Activated B cell treated with CpG ODN at 0.5 μM for 24 hours (primary cell): ENCODE measurements at regions not wholly inside any gene's neighbourhood (a gene's known extent, or its start where the extent isn't known, plus 50 kb on each side); places are given as distances from the start of the nearest gene placed in this dataset.

Experiments
- ATAC-seq: fragments of 200-7000 bp; cut with Tn5 transposase; one replicate; pipeline ENCODE4 v1.10.0; 2021; ENCODE audit warnings: low read depth, mild to moderate bottlenecking, moderate library complexity
- CTCF ChIA-PET: fragments of 350-600 bp; sonication (Branson Sonifier 250); formaldehyde crosslinking; loops from one replicate; lab custom pipeline; 2021; ENCODE audit warnings: antibody characterized with exemption; lab: Charles Lee
- POLR2A ChIA-PET: fragments of 350-600 bp; sonication (Branson Sonifier 250); formaldehyde crosslinking; loops from one replicate; lab custom pipeline; 2021; ENCODE audit warnings: antibody characterized with exemption; lab: Charles Lee
- DNase-seq: peaks from one replicate; pipeline ENCODE4 v3.0.0; 2022
- H3K27ac Mint-ChIP-seq: one replicate; pipeline ENCODE4 v1.8.0; 2020; ENCODE audit warnings: mixed read lengths
- H3K27me3 Mint-ChIP-seq: one replicate; pipeline ENCODE4 v1.8.0; 2021; ENCODE audit warnings: mixed read lengths
- H3K36me3 Mint-ChIP-seq: one replicate; pipeline ENCODE4 v1.8.0; 2021; ENCODE audit warnings: low read depth, mixed read lengths
- H3K4me1 Mint-ChIP-seq: one replicate; pipeline ENCODE4 v1.8.0; 2021; ENCODE audit warnings: mixed read lengths
- H3K4me3 Mint-ChIP-seq: one replicate; pipeline ENCODE4 v1.8.0; 2020; ENCODE audit warnings: mild to moderate bottlenecking, mixed read lengths
- H3K9me3 Mint-ChIP-seq: one replicate; pipeline ENCODE4 v1.8.0; 2020; ENCODE audit warnings: mixed read lengths
- CTCF ChIP-seq: fragments of 200-600 bp; IDR thresholded peaks from one replicate; pipeline ENCODE4 v1.8.0; 2022; ENCODE audit warnings: antibody characterized with exemption, mild to moderate bottlenecking
- intact Hi-C: fragments of 100-400 bp; cut with micrococcal nuclease; formaldehyde crosslinking; loops from one replicate; pipeline ENCODE4 v1.15.1; 2024

GRCh38 chr3:5428607-5429516 lies 241.4 kb downstream of the EDEM1 start:
- CTCF ChIA-PET = interaction anchor here (1.0 kb wide), 1 partner anchor 13 kb away, joined by 4 read pairs; no protein-coding TSS in a partner anchor
- ATAC-seq = peak; percentile 70
- Mint-ChIP-seq H3K27ac (no peak overlapping the region), H3K4me1 (peaks cover 15% of the 10 kb centered on the region), H3K27me3 (peaks cover 5% of the 10 kb centered on the region), H3K4me3 (no peak overlapping the region), H3K36me3 (no peaks in the 10 kb centered on the region), H3K9me3 (no peaks in the 10 kb centered on the region)
- POLR2A ChIA-PET = no interaction called here
- TF ChIP-seq CTCF = no peak
- intact Hi-C loops = loop anchor here (10.0 kb wide), 2 partner anchors 296 to 494 kb away; no protein-coding TSS in a partner anchor
- DNase-seq = no peak

DNA sequence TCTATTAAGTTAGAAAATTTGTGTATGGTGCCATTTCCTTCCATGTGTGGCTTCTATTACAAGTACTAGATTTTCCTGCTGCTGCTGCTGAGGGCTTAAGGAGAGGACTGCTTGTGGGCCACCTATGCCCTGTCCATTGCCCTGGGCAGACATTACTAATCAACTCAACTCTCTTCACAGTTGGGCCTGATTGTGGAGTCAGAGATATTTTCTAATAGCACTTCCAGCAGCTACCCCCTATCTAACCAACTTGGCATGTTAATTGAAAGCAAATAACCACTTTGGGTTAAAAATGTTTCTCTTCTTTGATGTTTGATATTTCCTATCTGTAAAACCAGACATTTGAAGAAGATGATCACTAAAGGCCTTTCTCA lies 242.0 kb downstream of the EDEM1 start:
- peaks cover 5% of the 10 kb centered on the region for H3K27me3 Mint-ChIP-seq
- no peak overlapping the region for H3K4me3 Mint-ChIP-seq
- peaks cover 18% of the 10 kb centered on the region for H3K4me1 Mint-ChIP-seq
- no peaks in the 10 kb centered on the region for H3K36me3 Mint-ChIP-seq
- H3K27ac Mint-ChIP-seq = no peak overlapping the region
- H3K9me3 Mint-ChIP-seq = no peaks in the 10 kb centered on the region
- ChIA-PET POLR2A (no interaction called here), CTCF (no interaction called here)
- ATAC-seq (no peak), DNase-seq (no peak)
- intact Hi-C loops = loop anchor here (10.0 kb wide), 2 partner anchors 295 to 495 kb away; no protein-coding TSS in a partner anchor
- TF ChIP-seq CTCF = no peak

DNA sequence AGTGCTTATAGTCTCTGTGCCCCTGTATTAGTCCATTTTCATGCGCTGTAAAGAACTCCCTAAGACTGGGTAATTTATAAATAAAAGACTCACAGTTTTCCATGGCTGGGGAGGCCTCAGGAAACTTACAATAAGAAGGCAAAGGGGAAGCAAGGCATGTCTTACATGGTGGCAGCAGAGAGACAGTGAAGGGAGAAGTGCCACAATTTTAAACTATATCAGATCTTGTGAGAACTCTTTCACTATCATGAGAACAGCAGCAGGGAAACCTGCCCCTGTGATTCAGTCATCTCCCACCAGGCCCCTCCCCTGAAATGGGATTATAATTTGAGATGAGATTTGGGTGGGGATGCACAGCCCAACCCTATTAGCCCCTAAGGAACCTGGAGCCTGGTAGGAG lies 243.2 kb downstream of the EDEM1 start:
- TF ChIP-seq CTCF = no peak
- H3K27ac Mint-ChIP-seq = no peak overlapping the region
- intact Hi-C loops = no loop called here

DNA sequence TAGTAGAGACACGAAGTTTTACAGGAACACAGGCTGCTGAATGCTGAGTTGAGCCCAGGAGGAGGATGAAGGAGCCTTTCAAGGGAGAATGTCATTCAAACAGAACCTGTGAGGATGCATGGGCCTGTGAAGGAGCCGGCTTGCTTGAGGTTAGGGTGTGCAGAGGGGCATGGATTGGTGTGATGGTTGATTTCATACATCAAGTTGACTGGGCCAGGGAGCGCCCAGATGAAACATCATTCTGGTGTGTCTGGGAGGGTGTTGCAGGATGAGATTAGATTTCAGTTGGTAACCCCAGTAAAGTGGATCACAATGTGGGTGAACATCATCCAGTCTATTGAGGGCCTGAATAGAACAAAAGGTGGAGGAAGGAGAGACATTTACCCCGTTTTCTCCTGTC lies 243.6 kb downstream of the EDEM1 start:
- H3K4me3 Mint-ChIP-seq = no peak overlapping the region

More for the DNA sequence above, 243.2 kb downstream of the EDEM1 start:
- Mint-ChIP-seq H3K27me3 (peaks cover 5% of the 10 kb centered on the region), H3K9me3 (no peaks in the 10 kb centered on the region), H3K4me1 (peaks cover 25% of the 10 kb centered on the region), H3K36me3 (no peaks in the 10 kb centered on the region), H3K4me3 (no peak overlapping the region)
- ATAC-seq (no peak), DNase-seq (no peak)
- CTCF ChIA-PET = no interaction called here
- POLR2A ChIA-PET = no interaction called here

More for the DNA sequence above, 243.6 kb downstream of the EDEM1 start:
- CTCF ChIA-PET = no interaction called here
- intact Hi-C loops = no loop called here
- no peak overlapping the region for H3K27ac Mint-ChIP-seq
- POLR2A ChIA-PET = no interaction called here
- no peak for TF ChIP-seq CTCF
- ATAC-seq (no peak), DNase-seq (no peak)
- peaks cover 5% of the 10 kb centered on the region for H3K27me3 Mint-ChIP-seq
- H3K4me1 Mint-ChIP-seq = peaks cover 22% of the 10 kb centered on the region
- no peaks in the 10 kb centered on the region for H3K36me3 Mint-ChIP-seq
- no peaks in the 10 kb centered on the region for H3K9me3 Mint-ChIP-seq
